Heart left ventricle (tissue), 13 donors: ENCODE measurements at regions not wholly inside any gene's neighbourhood (a gene's known extent, or its start where the extent isn't known, plus 50 kb on each side); places are given as distances from the start of the nearest gene placed in this dataset.
"Not testable (repeated sequence)": the region's sequence is repeated elsewhere in the genome, so short reads cannot be mapped to it uniquely, and the experiment has no call there.

Source experiments
- POLR2A ChIP-seq, 2 donors: fragments of 450-650 bp; IDR thresholded peaks; one replicate each; pipeline ENCODE4 v1.6.1; 2017; ENCODE audit warnings: antibody characterized with exemption in 2 of 2, mild to moderate bottlenecking in 2 of 2, moderate library complexity in 2 of 2
- TF ChIP-seq, protein P1 (sequence below), 12 donors: fragments of 200-600 bp; sonication (generic) in 4 of 12; IDR thresholded peaks; one replicate each; pipeline versions ENCODE4 v1.5.0 to v1.8.0; 2018 to 2022; ENCODE audit warnings: antibody characterized with exemption in 12 of 12, mild to moderate bottlenecking in 5 of 12
- donor health status: ischemic (EF 13 %, LVEDD 7.1; RV severe dilation, severe dysfunction).
- donor health status: DM: no; HTN: yes; CAD: no.
- donor health status: DM: no; HTN: no; CAD: no.
- donor health status: ischemic (EF 25% LVEDD 6.9; RV normal size, moderate dysfunction).
- donor health status: ischemic (EF 25% LVEDD 5.7; RV mildly dilated, moderate dysfunction).
- donor health status: ischemic (EF 35%, LVEDD 5.7; RV mildly dilated, moderate dysfunction).
- donor health status: nonischemic (EF 11% LVEDD 7.7; RV severe dilation, severe dysfunction).
- donor health status: DM: yes; HTN: yes; CAD: no.
- donor health status: PGD.
- donor health status: ischemic (EF 29% LVEDD 5.4; RV normal size, mild dysfunction).
- donor health status: nonischemic (EF 23%, LVEDD 6.1; RV moderate dilation, normal function).

DNA sequence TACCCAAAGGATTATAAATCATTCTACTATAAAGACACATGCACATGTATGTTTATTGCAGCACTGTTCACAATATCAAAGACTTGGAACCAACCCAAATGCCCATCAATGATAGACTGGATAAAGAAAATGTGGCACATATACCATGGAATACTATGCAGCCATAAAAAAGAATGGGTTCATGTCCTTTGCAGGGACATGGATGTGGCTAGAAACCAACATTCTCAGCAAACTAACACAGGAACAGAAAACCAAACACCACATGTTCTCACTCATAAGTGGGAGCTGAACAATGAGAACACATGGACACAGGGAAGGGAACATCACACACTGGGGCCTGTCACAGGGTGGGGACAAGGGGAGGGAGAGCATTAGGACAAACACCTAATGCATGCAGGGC lies 145.9 kb upstream of the RFC3 start:
- TF ChIP-seq, protein P1, sequence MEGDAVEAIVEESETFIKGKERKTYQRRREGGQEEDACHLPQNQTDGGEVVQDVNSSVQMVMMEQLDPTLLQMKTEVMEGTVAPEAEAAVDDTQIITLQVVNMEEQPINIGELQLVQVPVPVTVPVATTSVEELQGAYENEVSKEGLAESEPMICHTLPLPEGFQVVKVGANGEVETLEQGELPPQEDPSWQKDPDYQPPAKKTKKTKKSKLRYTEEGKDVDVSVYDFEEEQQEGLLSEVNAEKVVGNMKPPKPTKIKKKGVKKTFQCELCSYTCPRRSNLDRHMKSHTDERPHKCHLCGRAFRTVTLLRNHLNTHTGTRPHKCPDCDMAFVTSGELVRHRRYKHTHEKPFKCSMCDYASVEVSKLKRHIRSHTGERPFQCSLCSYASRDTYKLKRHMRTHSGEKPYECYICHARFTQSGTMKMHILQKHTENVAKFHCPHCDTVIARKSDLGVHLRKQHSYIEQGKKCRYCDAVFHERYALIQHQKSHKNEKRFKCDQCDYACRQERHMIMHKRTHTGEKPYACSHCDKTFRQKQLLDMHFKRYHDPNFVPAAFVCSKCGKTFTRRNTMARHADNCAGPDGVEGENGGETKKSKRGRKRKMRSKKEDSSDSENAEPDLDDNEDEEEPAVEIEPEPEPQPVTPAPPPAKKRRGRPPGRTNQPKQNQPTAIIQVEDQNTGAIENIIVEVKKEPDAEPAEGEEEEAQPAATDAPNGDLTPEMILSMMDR (IDR thresholded peaks at IDR 0.05) = not testable (repeated sequence)
- TF ChIP-seq POLR2A (IDR thresholded peaks at IDR 0.05) = not testable (repeated sequence)
